Endothelial cell of umbilical vein (primary cell): ENCODE measurements at regions not wholly inside any gene's neighbourhood (a gene's known extent, or its start where the extent isn't known, plus 50 kb on each side); places are given as distances from the start of the nearest gene placed in this dataset.

Source experiments
- CTCF ChIP-seq, 2 donors: IDR thresholded peaks; 1 replicate in 1 of 2; 2 replicates in 1 of 2; pipeline ENCODE4 v1.5.1; 2011; ENCODE audit warnings: low read length in 2 of 2, mild to moderate bottlenecking in 2 of 2, moderate library complexity in 2 of 2, control low read depth in 1 of 2, inconsistent platforms in 1 of 2, low read depth in 1 of 2; ENCODE audit not compliant: insufficient read depth in 1 of 2; ENCODE audit errors: extremely low read depth in 1 of 2
- EZH2 ChIP-seq: IDR thresholded peaks from 2 replicates; pipeline ENCODE4 v1.6.1; 2012; ENCODE audit warnings: borderline replicate concordance, low read depth, mild to moderate bottlenecking, moderate library complexity, low read length, inconsistent platforms; ENCODE audit not compliant: severe bottlenecking
- MYC ChIP-seq: IDR thresholded peaks from one replicate; pipeline ENCODE4 v1.6.1; 2011; ENCODE audit warnings: mild to moderate bottlenecking, low read depth, low read length

GRCh38 chr2:83475371-83475770, 983.7 kb downstream of the SUCLG1 start:
- TF ChIP-seq EZH2: no peak
- no peak for TF ChIP-seq CTCF (IDR thresholded peaks at IDR 0.05; ENCODE audit: extremely low read depth in 1 of 2, insufficient read depth in 1 of 2, low read depth in 1 of 2, low read length in 2 of 2)
- TF ChIP-seq MYC: no peak
